ENCODE measurements at regions not wholly inside any gene's neighbourhood (a gene's known extent, or its start where the extent isn't known, plus 50 kb on each side); places are given as distances from the start of the nearest gene placed in this dataset.

DNA sequence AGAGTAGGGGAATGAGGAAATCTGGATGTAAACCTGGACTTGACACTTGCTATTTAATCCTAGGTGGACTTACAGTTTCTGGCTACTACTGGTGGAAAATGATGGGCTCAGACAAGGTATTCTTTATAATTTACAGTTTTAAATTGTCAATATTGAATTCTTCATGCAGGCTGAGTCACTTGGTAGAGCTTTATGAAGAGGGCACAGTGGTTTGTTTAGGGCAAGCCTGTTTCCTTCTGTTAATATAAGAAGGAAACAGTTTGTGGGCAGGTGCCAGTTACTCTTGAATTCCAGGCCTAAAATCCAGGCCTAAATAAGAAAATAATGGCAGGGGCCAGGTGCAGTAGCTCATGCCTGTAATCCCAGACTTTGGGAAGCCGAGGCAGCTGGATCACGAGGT lies 355.8 kb upstream of the RGS6 start:
- H3K36me3 Mint-ChIP-seq: peaks cover 2% of the 10 kb centered on the region
- no peak overlapping the region for H3K4me3 Mint-ChIP-seq
- H3K27me3 Mint-ChIP-seq: no peaks in the 10 kb centered on the region
- DNase-seq: no peak
- H3K4me1 Mint-ChIP-seq: peaks cover 33% of the 10 kb centered on the region
- no peak overlapping the region for H3K27ac Mint-ChIP-seq
- no peaks in the 10 kb centered on the region for H3K9me3 Mint-ChIP-seq

DNA sequence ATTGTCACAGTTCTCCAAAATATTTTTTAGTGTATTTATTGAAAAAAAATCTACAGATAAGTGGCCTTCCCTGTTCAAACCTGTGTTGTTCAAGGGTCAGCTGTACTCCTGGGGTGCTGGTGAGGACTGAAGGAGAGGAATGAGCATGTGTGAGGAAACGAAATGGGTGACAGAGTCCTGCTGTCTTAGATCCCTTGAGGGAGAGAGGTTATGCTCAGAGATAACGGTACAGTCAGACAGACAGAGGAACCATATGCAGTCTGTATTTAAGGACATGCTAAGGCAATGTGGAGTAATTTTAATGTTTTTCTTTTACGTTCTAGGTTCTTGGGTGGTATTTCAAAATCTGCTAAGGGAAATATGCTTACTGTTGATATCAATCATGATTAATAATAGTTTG lies 352.9 kb upstream of the RGS6 start:
- no peak overlapping the region for H3K27ac Mint-ChIP-seq
- H3K36me3 Mint-ChIP-seq: peaks cover 12% of the 10 kb centered on the region
- H3K9me3 Mint-ChIP-seq: no peaks in the 10 kb centered on the region
- H3K27me3 Mint-ChIP-seq: no peaks in the 10 kb centered on the region
- no peak overlapping the region for H3K4me3 Mint-ChIP-seq
- DNase-seq: no peak
- peaks cover 27% of the 10 kb centered on the region for H3K4me1 Mint-ChIP-seq

DNA sequence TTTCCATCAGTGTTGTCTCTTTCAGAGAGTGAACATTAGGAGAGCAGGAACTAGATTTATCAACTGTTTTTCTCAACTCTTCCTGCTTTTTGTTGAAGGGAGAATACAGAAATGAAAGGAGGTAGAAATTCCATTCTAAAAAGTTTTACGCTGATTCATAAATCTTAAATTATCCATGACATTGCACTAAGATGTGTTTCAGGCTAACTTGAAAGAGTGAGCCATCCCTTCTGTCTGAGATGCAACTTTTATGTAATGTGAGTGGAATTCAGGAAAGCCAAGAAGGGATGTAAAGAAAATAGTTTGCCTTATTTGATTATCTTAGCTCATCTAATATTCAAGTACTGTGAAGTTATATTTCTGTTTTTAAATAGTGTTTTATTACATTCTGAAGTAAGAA lies 349.5 kb upstream of the RGS6 start:
- Mint-ChIP-seq H3K27ac (no peak overlapping the region), H3K4me3 (no peak overlapping the region), H3K36me3 (peaks cover 18% of the 10 kb centered on the region), H3K4me1 (peaks cover 25% of the 10 kb centered on the region), H3K27me3 (no peaks in the 10 kb centered on the region), H3K9me3 (no peaks in the 10 kb centered on the region)
- DNase-seq: no peak

DNA sequence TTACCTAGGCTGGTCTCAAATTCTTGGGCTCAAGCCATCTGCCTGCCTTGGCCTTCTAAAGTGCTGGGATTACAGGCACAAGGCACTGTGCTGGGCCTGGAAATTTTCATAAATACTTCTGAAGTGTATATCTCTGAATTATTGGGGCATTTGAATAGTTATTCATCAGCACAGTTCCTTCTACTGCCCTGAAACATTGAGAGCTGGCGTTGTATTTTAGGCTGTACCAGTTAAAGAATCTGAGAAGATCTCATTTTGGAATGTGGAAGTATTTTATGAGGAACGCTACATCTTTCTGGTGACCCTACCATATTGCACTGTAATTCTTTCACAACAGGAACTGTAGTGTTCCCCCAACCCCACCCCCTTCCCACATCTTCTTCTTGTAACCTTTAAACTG lies 349.0 kb upstream of the RGS6 start:
- H3K27me3 Mint-ChIP-seq: no peaks in the 10 kb centered on the region
- no peaks in the 10 kb centered on the region for H3K9me3 Mint-ChIP-seq
- no peak overlapping the region for H3K27ac Mint-ChIP-seq
- peaks cover 28% of the 10 kb centered on the region for H3K4me1 Mint-ChIP-seq
- DNase-seq: no peak
- peaks cover 22% of the 10 kb centered on the region for H3K36me3 Mint-ChIP-seq
- H3K4me3 Mint-ChIP-seq: no peak overlapping the region

DNA sequence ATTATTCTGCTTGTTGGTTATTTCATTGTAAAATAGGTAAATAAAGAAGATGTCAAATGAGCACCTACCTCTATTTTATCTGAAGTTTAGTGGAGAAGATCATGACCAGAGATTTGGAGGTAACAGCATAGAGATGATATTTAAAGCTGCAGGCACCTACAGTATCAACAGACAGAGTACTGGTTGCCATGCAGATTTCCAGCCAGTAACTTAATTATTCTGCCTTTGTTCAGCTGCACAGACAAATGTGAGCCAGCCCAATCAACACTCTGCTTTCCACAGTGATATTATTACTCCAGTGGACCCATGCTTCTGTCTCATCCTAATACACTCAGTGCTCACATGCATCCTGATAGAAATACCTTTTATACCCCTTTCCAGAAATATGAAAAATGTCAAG lies 348.5 kb upstream of the RGS6 start:
- no peaks in the 10 kb centered on the region for H3K27me3 Mint-ChIP-seq
- H3K4me1 Mint-ChIP-seq: peaks cover 23% of the 10 kb centered on the region
- no peaks in the 10 kb centered on the region for H3K9me3 Mint-ChIP-seq
- no peak overlapping the region for H3K27ac Mint-ChIP-seq
- DNase-seq: no peak
- no peak overlapping the region for H3K4me3 Mint-ChIP-seq
- H3K36me3 Mint-ChIP-seq: peaks cover 28% of the 10 kb centered on the region

DNA sequence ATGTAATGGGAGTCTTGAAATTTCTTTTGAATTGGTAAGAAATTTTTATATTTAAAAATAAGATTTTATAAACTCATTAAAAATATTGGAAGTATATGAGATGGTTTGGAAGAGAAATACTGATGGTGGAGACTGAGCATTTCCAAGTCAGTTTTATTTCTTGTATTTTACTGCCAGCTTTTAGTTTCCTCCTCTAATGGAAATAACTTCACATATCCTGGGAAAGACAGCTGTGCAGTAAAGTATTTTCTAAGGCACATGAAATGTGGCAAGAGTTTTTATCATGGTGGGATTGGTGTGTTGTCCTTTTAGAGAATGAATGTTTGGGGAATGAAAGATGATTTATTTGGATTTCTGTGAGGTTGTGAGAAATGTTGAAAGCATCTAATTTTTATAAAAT lies 346.9 kb upstream of the RGS6 start:
- H3K27me3 Mint-ChIP-seq: no peaks in the 10 kb centered on the region
- peaks cover 31% of the 10 kb centered on the region for H3K36me3 Mint-ChIP-seq
- H3K27ac Mint-ChIP-seq: no peak overlapping the region
- no peaks in the 10 kb centered on the region for H3K9me3 Mint-ChIP-seq
- peaks cover 24% of the 10 kb centered on the region for H3K4me1 Mint-ChIP-seq
- no peak overlapping the region for H3K4me3 Mint-ChIP-seq
- no peak for DNase-seq

DNA sequence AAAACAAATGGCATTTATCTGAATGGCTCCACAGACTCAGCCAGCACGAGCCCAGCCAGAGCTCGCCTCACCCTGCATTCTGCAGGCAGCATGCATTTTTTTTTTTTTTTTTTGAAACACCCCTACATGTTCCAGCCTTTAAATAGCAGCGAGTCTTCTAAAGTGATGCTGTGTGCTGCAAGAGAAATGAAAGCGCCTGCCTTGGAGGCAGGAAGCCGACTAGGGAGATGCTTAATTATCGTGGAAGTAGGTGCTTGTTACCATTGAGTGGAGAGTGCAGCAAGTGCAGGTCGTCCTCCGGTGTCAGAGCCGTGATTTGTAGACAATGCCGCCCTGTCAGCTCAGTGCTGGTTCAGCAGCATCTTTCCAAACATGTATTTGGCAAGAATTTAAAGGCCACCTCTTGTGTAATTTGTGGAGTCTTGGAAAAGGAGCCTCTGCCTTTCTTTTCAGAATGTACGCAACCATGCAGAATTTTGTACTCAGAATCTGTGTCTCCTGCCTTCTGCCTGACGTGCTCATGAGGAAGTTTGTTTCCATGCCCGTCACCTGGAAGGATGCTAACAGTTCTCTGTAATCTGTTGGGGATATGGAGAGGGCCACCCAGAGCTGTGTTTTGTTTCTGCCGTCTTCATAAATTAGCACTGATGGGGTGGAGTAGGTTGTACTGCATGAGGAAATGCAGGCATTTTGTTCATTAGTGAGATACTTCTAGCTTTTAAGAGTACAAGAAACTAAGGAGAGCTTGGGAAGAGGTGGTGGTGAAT lies 345.9 kb upstream of the RGS6 start:
- Mint-ChIP-seq H3K36me3 (peaks cover 33% of the 10 kb centered on the region), H3K9me3 (no peaks in the 10 kb centered on the region), H3K27me3 (no peaks in the 10 kb centered on the region), H3K4me1 (peaks cover 27% of the 10 kb centered on the region), H3K4me3 (no peak overlapping the region), H3K27ac (no peak overlapping the region)
- no peak for DNase-seq

DNA sequence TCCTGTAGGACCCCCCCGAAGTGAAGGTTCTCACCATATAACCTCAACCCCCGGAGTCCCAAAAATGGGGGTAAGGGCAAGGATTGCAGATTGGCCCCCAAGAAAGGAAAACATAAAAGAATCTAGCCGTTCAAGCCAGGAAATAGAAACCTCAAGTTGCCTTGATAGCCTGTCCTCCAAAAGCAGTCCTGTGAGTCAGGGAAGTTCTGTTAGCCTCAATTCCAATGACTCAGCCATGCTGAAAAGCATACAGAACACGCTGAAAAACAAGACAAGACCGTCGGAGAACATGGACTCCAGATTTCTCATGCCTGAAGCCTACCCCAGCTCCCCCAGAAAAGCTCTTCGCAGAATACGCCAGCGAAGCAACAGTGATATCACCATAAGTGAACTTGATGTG lies 344.2 kb upstream of the RGS6 start:
- H3K4me1 Mint-ChIP-seq: peaks cover 28% of the 10 kb centered on the region
- H3K36me3 Mint-ChIP-seq: peaks cover 29% of the 10 kb centered on the region
- H3K4me3 Mint-ChIP-seq: no peak overlapping the region
- H3K27ac Mint-ChIP-seq: no peak overlapping the region
- no peak for DNase-seq
- no peaks in the 10 kb centered on the region for H3K27me3 Mint-ChIP-seq
- no peaks in the 10 kb centered on the region for H3K9me3 Mint-ChIP-seq

DNA sequence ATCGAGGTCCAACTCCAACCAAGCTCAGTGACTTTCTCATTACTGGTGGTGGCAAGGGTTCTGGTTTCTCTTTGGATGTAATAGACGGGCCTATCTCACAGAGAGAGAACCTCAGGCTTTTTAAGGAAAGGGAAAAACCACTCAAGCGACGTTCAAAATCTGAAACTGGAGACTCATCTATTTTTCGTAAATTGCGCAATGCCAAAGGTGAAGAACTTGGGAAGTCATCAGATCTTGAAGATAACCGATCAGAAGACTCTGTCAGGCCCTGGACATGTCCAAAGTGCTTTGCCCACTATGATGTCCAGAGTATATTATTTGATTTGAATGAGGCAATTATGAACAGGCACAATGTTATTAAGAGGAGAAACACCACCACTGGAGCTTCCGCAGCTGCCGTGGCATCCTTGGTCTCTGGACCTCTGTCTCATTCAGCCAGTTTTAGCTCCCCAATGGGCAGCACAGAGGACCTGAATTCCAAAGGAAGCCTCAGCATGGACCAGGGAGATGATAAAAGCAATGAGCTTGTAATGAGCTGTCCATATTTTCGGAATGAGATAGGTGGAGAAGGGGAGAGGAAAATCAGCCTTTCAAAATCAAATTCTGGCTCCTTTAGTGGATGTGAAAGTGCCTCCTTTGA lies 343.5 kb upstream of the RGS6 start:
- DNase-seq: no peak
- peaks cover 33% of the 10 kb centered on the region for H3K4me1 Mint-ChIP-seq
- no peak overlapping the region for H3K4me3 Mint-ChIP-seq
- peaks cover 25% of the 10 kb centered on the region for H3K36me3 Mint-ChIP-seq
- H3K9me3 Mint-ChIP-seq: no peaks in the 10 kb centered on the region
- H3K27me3 Mint-ChIP-seq: no peaks in the 10 kb centered on the region
- H3K27ac Mint-ChIP-seq: no peak overlapping the region

DNA sequence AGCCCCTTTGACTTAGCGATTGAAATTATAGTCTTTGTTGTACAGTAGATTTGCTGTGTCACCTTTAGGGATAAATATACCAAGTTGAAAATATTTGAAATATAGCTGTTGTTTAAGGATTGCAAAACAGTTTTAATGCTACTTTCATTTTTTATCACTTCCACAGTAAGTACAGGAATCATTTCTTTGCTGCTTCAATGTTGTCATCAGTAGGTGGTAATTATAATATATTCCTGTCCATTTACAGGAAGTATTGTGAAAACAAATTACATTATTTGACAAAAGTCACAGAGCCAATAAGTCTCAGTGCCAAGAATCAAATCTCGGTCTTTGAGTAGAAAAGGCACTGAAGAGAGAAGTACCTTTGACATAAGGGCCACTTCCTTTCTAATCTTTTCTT lies 342.6 kb upstream of the RGS6 start:
- no peak for DNase-seq
- Mint-ChIP-seq H3K9me3 (no peaks in the 10 kb centered on the region), H3K4me3 (no peak overlapping the region), H3K27me3 (no peaks in the 10 kb centered on the region), H3K27ac (no peak overlapping the region), H3K36me3 (peaks cover 23% of the 10 kb centered on the region), H3K4me1 (peaks cover 38% of the 10 kb centered on the region)

DNA sequence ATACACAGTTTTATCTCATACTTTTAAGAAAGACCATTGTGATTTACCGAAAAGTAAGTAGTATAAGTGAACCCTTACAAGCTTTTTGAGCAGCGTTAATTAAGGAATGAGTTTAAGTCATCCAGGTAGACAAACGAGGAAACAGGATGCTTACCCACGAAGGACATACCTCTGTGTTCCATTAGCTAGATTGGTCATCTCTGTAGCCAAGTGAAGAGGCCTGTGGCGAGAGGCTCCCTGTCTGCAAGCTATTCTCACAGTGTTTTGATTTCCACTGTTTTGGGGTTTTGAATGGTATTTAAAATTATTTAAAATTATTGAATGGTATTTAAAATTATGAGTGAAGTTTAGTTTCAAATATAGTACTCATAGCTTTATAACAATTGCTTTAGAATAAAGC lies 342.1 kb upstream of the RGS6 start:
- no peak for DNase-seq
- no peaks in the 10 kb centered on the region for H3K9me3 Mint-ChIP-seq
- H3K27ac Mint-ChIP-seq: no peak overlapping the region
- H3K36me3 Mint-ChIP-seq: peaks cover 23% of the 10 kb centered on the region
- H3K4me3 Mint-ChIP-seq: no peak overlapping the region
- H3K27me3 Mint-ChIP-seq: no peaks in the 10 kb centered on the region
- peaks cover 43% of the 10 kb centered on the region for H3K4me1 Mint-ChIP-seq

DNA sequence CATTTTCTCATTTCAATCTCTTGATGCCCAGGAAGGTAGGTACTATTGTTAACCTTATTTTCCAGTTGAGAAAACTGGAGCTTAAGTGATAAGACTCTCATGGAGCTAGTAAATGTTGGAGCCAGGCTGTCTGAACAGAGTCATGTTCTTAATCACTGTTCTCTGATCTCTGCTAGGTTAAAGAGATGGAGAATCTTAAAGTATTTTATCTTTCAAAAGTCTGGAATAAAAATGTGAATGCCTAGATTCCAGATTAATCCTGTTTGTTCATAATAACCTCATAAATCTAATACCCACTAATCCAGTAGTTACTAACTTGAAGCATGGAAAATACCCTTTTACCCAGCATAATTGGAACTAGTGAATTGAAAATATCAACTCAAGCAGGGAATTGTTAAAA lies 341.0 kb upstream of the RGS6 start:
- peaks cover 24% of the 10 kb centered on the region for H3K36me3 Mint-ChIP-seq
- peaks cover 48% of the 10 kb centered on the region for H3K4me1 Mint-ChIP-seq
- H3K9me3 Mint-ChIP-seq: no peaks in the 10 kb centered on the region
- no peak for DNase-seq
- H3K27ac Mint-ChIP-seq: no peak overlapping the region
- no peaks in the 10 kb centered on the region for H3K27me3 Mint-ChIP-seq
- no peak overlapping the region for H3K4me3 Mint-ChIP-seq

DNA sequence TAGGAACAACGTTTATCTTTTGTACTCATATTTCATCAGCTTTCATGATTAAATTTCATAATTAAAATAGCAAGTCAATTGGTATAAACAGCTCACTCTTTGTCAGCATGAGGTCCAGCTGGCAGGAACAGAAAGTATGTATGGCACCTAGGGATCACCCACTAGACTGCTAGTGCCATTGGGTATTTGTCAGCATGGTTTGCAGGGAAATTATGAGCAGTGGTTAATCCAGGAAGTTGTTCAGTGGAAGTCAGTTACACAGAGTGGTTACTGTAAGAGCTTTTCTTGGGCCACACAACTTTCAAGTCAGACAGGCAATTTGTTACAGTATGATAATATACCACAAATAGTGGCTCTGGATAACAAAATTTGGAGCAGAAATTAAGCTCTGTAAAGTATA lies 340.3 kb upstream of the RGS6 start:
- Mint-ChIP-seq H3K27ac (peak overlapping the region; percentile 56), H3K27me3 (no peaks in the 10 kb centered on the region), H3K9me3 (no peaks in the 10 kb centered on the region), H3K4me1 (peaks cover 43% of the 10 kb centered on the region), H3K36me3 (peaks cover 24% of the 10 kb centered on the region), H3K4me3 (no peak overlapping the region)
- no peak for DNase-seq

DNA sequence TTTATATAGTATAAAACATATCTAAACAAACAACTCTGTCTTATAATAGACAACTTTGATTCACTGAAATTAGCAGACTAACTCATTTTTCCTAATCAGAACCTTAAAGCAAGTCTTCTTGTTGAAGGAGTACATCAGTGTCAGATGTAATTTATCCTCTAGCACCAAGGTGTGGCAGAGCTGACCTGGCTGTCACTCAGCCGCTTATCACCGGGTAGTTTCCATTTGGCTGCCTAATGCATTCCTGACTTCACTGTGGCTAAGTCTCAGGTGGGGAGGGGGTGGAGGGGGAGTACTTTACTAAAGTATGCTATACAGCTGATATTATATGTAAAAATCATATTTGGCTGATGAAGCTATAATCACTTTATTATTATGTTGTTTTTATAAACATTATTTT lies 339.9 kb upstream of the RGS6 start:
- H3K27ac Mint-ChIP-seq: no peak overlapping the region
- H3K27me3 Mint-ChIP-seq: no peaks in the 10 kb centered on the region
- no peak overlapping the region for H3K4me3 Mint-ChIP-seq
- H3K9me3 Mint-ChIP-seq: no peaks in the 10 kb centered on the region
- H3K4me1 Mint-ChIP-seq: peaks cover 45% of the 10 kb centered on the region
- H3K36me3 Mint-ChIP-seq: peaks cover 25% of the 10 kb centered on the region
- no peak for DNase-seq

DNA sequence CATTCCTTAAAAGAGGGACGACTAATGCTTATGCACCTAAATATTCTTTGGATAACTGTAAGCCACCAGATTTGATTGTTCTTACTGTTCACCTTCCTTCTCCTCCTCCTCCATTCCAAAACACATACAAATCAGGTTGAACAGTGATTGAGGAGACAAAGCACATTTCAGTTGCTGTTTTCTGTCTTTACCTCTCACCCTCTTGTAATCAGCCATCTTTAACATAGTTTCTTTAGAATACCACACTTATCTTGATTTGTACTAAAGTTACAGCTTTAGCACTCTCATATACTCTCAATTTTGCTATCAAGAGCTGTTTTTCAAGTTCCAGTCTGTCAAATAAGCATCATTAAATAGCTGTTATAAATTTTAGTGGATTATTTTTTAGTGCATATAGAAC lies 338.3 kb upstream of the RGS6 start:
- no peak overlapping the region for H3K27ac Mint-ChIP-seq
- peaks cover 57% of the 10 kb centered on the region for H3K4me1 Mint-ChIP-seq
- H3K9me3 Mint-ChIP-seq: no peaks in the 10 kb centered on the region
- H3K36me3 Mint-ChIP-seq: peaks cover 23% of the 10 kb centered on the region
- no peak for DNase-seq
- no peak overlapping the region for H3K4me3 Mint-ChIP-seq
- H3K27me3 Mint-ChIP-seq: no peaks in the 10 kb centered on the region

DNA sequence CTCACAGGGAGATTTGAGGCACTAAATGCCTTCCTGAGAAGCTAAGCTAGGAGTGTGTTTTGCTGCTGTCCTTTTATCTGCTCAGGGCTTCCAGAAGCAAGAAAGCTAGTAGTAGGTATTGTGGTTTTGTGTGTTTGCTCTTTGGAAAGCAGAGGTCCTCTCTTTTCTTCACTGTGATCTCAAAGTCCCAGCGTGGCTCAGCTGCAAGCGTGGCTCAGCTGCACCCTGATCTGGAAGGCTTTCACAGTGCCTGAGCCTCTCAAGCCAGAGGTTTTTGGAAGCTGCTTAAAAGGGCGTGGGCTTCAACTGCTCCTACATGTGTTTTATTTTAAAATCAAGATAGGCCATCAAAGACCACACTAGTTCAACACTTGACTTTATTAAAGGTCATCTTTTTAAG lies 337.4 kb upstream of the RGS6 start:
- H3K4me1 Mint-ChIP-seq: peaks cover 55% of the 10 kb centered on the region
- H3K36me3 Mint-ChIP-seq: peaks cover 26% of the 10 kb centered on the region
- DNase-seq: peak; percentile 7
- peak overlapping the region; percentile 77 for H3K27ac Mint-ChIP-seq
- no peak overlapping the region for H3K4me3 Mint-ChIP-seq
- no peaks in the 10 kb centered on the region for H3K27me3 Mint-ChIP-seq
- H3K9me3 Mint-ChIP-seq: peaks cover 3% of the 10 kb centered on the region

Data from activated naive CD8-positive, alpha-beta T cell treated with anti-CD3 and anti-CD28 coated beads for 36 hours (primary cell).